Mammary epithelial cell (primary cell): ENCODE measurements at regions not wholly inside any gene's neighbourhood (a gene's known extent, or its start where the extent isn't known, plus 50 kb on each side); places are given as distances from the start of the nearest gene placed in this dataset.

Experiments used
- CTCF ChIP-seq, 2 donors: IDR thresholded peaks in 1 of 2; conservative IDR thresholded peaks in 1 of 2; 2 replicates each; pipeline ENCODE4 v1.5.1; 2011 to 2012; ENCODE audit warnings: inconsistent platforms in 2 of 2, low read length in 2 of 2, mild to moderate bottlenecking in 2 of 2, control low read depth in 1 of 2, low read depth in 1 of 2; ENCODE audit not compliant: insufficient read depth in 1 of 2; ENCODE audit errors: extremely low read depth in 1 of 2
- EZH2 ChIP-seq: IDR thresholded peaks from 2 replicates; pipeline ENCODE4 v1.6.1; 2012; ENCODE audit warnings: low read length, inconsistent platforms, borderline replicate concordance

DNA sequence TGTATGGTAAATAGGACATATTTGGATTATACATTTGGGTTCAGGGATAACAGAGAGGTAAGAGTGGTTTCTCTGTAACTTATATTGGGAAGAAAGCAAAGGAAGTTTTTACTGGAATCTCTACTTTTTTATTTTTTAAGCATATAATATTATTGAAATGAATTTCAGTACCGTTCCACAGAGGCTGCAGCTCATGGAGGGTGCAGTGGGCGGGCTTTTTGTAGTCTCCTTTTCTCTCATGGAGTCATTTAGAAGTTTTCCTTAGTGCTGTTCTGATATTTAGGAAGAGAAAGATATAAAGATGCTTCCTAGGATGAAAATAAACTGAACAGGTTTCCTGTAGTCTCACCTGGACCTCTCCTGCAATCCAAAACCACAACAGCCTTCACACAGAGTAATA lies 1153.3 kb upstream of the TMEFF2 start:
- TF ChIP-seq CTCF (conservative IDR thresholded peaks at IDR 0.05 in 1 of 2, IDR thresholded peaks at IDR 0.05 in 1 of 2; ENCODE audit: extremely low read depth in 1 of 2, insufficient read depth in 1 of 2, low read depth in 1 of 2, low read length in 2 of 2) (no peak), EZH2 (no peak)
